Esophagus muscularis mucosa (tissue), 4 donors: ENCODE measurements at regions not wholly inside any gene's neighbourhood (a gene's known extent, or its start where the extent isn't known, plus 50 kb on each side); places are given as distances from the start of the nearest gene placed in this dataset.

ENCODE experiments used
- CTCF ChIP-seq, 3 experiments: fragments of 200-600 bp in 2 of 3; fragments of 450-650 bp in 1 of 3; sonication (generic) in 2 of 3; IDR thresholded peaks; one replicate each; pipeline ENCODE4 v1.5.1; 2017 to 2019; ENCODE audit warnings: antibody characterized with exemption in 3 of 3, mild to moderate bottlenecking in 2 of 3, moderate library complexity in 1 of 3
- EP300 ChIP-seq: sonication (generic); formaldehyde crosslinking; IDR thresholded peaks from one replicate; pipeline ENCODE4 v1.6.1; 2017; ENCODE audit warnings: antibody characterized with exemption
- POLR2AphosphoS5 ChIP-seq, 2 donors: sonication (generic); formaldehyde crosslinking; IDR thresholded peaks; one replicate each; pipeline ENCODE4 v1.6.1; 2017; ENCODE audit warnings: antibody characterized with exemption in 2 of 2

- TF ChIP-seq CTCF (IDR thresholded peaks at IDR 0.05) (no peak), EP300 (no peak), POLR2AphosphoS5 (IDR thresholded peaks at IDR 0.05) (no peak)
These were observed 108.8 kb downstream of the SPRY1 start for GRCh38 chr4:123505095-123506010.
